NCI-H345 treated with DMSO at 0.1 percent for 48 hours (cell line): ENCODE measurements at regions not wholly inside any gene's neighbourhood (a gene's known extent, or its start where the extent isn't known, plus 50 kb on each side); places are given as distances from the start of the nearest gene placed in this dataset.
"Not testable (repeated sequence)": the region's sequence is repeated elsewhere in the genome, so short reads cannot be mapped to it uniquely, and the experiment has no call there.

ENCODE experiments used
- DNase-seq: peaks from one replicate; lab custom pipeline; 2025; ENCODE audit not compliant: unreplicated experiment; lab: John Stamatoyannopoulos, UW

GRCh38 chr7:113405296-113406056 is 287.1 kb upstream of the SMIM30 start:
- DNase-seq: no peak

- DNase-seq: no peak
Measured at GRCh38 chr7:113404245-113404644, 285.9 kb upstream of the SMIM30 start.

- no peak for DNase-seq
Measured at GRCh38 chr7:113402482-113402881, 284.1 kb upstream of the SMIM30 start.

- DNase-seq: no peak
Measured at GRCh38 chr7:113402005-113402404, 283.7 kb upstream of the SMIM30 start.

- DNase-seq: no peak
Measured at GRCh38 chr7:113394856-113395255, 276.5 kb upstream of the SMIM30 start.

GRCh38 chr7:113392841-113393540 is 274.6 kb upstream of the SMIM30 start:
- DNase-seq: no peak

GRCh38 chr7:113392421-113392820 is 274.1 kb upstream of the SMIM30 start:
- DNase-seq: no peak

GRCh38 chr7:113389112-113389646 is 270.8 kb upstream of the SMIM30 start:
- no peak for DNase-seq

- no peak for DNase-seq
Measured at GRCh38 chr7:113383638-113384037, 265.3 kb upstream of the SMIM30 start.

- DNase-seq: no peak
Measured at GRCh38 chr7:113379746-113380145, 261.4 kb upstream of the SMIM30 start.

- no peak for DNase-seq
Measured at GRCh38 chr7:113374955-113375354, 256.6 kb upstream of the SMIM30 start.

GRCh38 chr7:113373863-113374262 is 255.5 kb upstream of the SMIM30 start:
- no peak for DNase-seq

- no peak for DNase-seq
Measured at GRCh38 chr7:113371416-113372043, 253.2 kb upstream of the SMIM30 start.

GRCh38 chr7:113370910-113371309 is 252.6 kb upstream of the SMIM30 start:
- no peak for DNase-seq

GRCh38 chr7:113368256-113368655 is 249.9 kb upstream of the SMIM30 start:
- DNase-seq: no peak

- DNase-seq: no peak
Measured at GRCh38 chr7:113367041-113367586, 248.8 kb upstream of the SMIM30 start.

GRCh38 chr7:113366122-113366521 is 247.8 kb upstream of the SMIM30 start:
- no peak for DNase-seq

GRCh38 chr7:113349339-113349738 is 231.0 kb upstream of the SMIM30 start:
- DNase-seq: no peak

GRCh38 chr7:113339661-113340060 is 221.3 kb upstream of the SMIM30 start:
- no peak for DNase-seq

- peak; percentile 4 for DNase-seq
Measured at GRCh38 chr7:113338071-113338696, 219.8 kb upstream of the SMIM30 start.

GRCh38 chr7:113336838-113337237 is 218.5 kb upstream of the SMIM30 start:
- DNase-seq: not testable (repeated sequence)
